ENCODE measurements at regions not wholly inside any gene's neighbourhood (a gene's known extent, or its start where the extent isn't known, plus 50 kb on each side); places are given as distances from the start of the nearest gene placed in this dataset.

DNA sequence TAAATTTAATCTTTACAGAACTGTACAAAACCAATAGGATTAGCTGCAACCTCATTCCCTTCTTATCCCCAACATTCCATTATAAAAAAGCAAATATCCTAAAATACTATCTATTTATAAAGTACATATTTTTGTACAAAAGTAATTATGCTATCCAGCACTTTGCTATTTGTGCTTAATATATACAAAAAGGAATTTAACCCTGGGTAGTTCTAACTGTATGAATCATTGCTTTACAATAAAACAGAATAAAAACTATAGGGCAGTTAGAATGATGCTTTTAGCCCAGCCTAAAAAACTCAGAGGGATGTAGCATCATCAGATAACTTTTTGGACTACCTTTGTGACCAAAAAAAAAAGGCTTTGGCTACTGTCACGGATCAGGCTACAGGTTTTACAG, 49.9 kb upstream of the KLHL31 start (continued):
- TF ChIP-seq CSRNP3 (CRISPR knock-in tag; IDR thresholded peaks at IDR 0.05), result no peak
- TF ChIP-seq ZNF565 (CRISPR knock-in tag; conservative IDR thresholded peaks at IDR 0.05; ENCODE audit: low read depth), result no peak
- TF ChIP-seq TOX (CRISPR knock-in tag; IDR thresholded peaks at IDR 0.05; ENCODE audit: borderline replicate concordance), result no peak
- no peak for TF ChIP-seq TSHZ2 (CRISPR knock-in tag; IDR thresholded peaks at IDR 0.05)
